ENCODE measurements at regions not wholly inside any gene's neighbourhood (a gene's known extent, or its start where the extent isn't known, plus 50 kb on each side); places are given as distances from the start of the nearest gene placed in this dataset.

DNA sequence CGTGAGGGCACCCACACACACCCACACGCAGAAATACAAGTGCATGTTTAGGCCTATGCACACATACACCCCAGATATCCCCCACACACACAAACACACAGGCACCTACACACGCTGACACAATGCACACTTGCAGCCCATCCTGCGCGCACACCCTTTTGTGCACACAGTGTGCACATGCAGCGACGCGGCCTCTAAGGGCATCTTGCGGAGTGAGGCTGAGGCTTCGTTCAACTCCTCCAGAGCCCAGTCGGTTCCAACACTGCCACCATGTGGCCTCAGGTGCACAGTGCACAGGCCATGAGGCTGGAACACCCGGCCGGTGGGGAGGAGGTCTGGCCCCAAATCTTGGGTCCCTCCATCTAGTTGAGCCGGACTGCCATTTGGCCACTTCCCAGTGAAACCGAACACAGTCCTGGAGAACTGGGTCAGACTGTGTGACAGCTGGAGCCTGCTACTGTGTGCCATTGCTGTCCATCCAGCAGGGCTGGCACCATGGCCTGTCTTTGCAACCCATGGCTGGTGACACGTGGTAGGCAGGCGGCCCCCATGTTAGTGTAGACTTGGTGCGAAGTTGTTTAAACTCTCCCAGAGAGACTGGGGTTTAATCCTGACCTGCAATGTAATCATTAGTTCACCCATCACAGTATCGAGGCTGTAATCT lies 97.7 kb upstream of the MVB12B start:
- TF ChIP-seq, protein P1, sequence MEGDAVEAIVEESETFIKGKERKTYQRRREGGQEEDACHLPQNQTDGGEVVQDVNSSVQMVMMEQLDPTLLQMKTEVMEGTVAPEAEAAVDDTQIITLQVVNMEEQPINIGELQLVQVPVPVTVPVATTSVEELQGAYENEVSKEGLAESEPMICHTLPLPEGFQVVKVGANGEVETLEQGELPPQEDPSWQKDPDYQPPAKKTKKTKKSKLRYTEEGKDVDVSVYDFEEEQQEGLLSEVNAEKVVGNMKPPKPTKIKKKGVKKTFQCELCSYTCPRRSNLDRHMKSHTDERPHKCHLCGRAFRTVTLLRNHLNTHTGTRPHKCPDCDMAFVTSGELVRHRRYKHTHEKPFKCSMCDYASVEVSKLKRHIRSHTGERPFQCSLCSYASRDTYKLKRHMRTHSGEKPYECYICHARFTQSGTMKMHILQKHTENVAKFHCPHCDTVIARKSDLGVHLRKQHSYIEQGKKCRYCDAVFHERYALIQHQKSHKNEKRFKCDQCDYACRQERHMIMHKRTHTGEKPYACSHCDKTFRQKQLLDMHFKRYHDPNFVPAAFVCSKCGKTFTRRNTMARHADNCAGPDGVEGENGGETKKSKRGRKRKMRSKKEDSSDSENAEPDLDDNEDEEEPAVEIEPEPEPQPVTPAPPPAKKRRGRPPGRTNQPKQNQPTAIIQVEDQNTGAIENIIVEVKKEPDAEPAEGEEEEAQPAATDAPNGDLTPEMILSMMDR (IDR thresholded peaks at IDR 0.05; ENCODE audit: insufficient read depth, low read depth, low read length): peak; percentile 97
- DNase-seq (ENCODE audit: low read depth): no peak
- Histone ChIP-seq H3K36me3 (ENCODE audit: control insufficient read depth, insufficient read depth, low read length) (no peaks in the 10 kb centered on the region), H3K27me3 (ENCODE audit: control insufficient read depth, insufficient read depth, low read length) (peaks cover 15% of the 10 kb centered on the region), H3K4me3 (ENCODE audit: low read depth, low read length) (no peak overlapping the region)
- CTCF ChIA-PET: interaction anchor here (0.6 to 2.0 kb wide), 9 partner anchors 8 to 821 kb away, joined by 3 to 18 read pairs (median 4); no protein-coding TSS in a partner anchor
- POLR2A ChIA-PET: no interaction called here

DNA sequence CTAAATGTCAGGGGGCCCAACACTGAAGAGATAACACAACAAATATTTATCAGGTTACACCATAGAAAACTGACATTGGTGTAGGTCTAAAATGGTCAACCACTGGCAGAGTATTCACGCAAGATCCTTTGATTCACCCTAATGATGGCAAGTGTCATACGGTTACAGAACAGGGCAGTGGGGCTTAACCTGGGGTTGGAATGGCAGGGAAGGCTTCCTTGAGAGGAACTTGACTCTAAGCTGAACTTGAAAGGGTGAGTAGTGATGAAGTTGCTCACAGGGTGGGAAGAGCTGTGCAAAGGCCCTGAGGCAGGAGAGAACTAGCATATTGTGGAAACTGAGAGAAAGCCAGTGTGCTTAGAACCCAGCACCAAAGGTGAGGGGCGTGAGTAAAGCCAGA lies 97.1 kb upstream of the MVB12B start:
- Histone ChIP-seq H3K4me3 (ENCODE audit: low read depth, low read length) (no peak overlapping the region), H3K27me3 (ENCODE audit: control insufficient read depth, insufficient read depth, low read length) (peaks cover 16% of the 10 kb centered on the region), H3K36me3 (ENCODE audit: control insufficient read depth, insufficient read depth, low read length) (no peaks in the 10 kb centered on the region)
- DNase-seq (ENCODE audit: low read depth): no peak
- TF ChIP-seq, protein P1 (IDR thresholded peaks at IDR 0.05; ENCODE audit: insufficient read depth, low read depth, low read length): no peak
- ChIA-PET POLR2A (no interaction called here), CTCF (interaction anchor here (0.7 to 2.0 kb wide), 10 partner anchors 13 to 822 kb away, joined by 3 to 18 read pairs (median 4); no protein-coding TSS in a partner anchor)

DNA sequence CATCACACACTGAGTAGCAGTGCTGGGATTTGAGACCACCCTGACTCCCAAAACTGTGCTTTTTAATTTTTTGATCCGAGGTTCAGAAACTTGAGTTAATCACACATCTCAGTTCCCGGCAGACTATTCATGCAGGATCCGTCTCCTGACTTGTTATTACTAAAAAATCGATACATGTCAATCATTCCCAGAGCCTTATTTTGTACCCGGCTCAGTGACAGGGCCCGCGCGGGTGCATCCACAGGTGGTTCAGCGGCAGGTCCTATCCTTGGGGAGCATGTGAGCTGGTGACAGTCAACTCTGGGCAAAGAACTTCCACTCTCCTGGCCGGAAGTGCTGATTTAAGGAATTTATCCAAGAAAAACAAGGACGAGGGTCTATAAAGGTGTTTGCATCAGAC lies 95.9 kb upstream of the MVB12B start:
- POLR2A ChIA-PET: no interaction called here
- no peak for DNase-seq (ENCODE audit: low read depth)
- H3K36me3 ChIP-seq (ENCODE audit: control insufficient read depth, insufficient read depth, low read length): no peaks in the 10 kb centered on the region
- peaks cover 14% of the 10 kb centered on the region for H3K27me3 ChIP-seq (ENCODE audit: control insufficient read depth, insufficient read depth, low read length)
- H3K4me3 ChIP-seq (ENCODE audit: low read depth, low read length): no peak overlapping the region
- TF ChIP-seq, protein P1 (IDR thresholded peaks at IDR 0.05; ENCODE audit: insufficient read depth, low read depth, low read length): no peak
- CTCF ChIA-PET: interaction anchor here (1.6 to 2.0 kb wide), 2 partner anchors 21 to 823 kb away, joined by 4 to 18 read pairs; no protein-coding TSS in a partner anchor

DNA sequence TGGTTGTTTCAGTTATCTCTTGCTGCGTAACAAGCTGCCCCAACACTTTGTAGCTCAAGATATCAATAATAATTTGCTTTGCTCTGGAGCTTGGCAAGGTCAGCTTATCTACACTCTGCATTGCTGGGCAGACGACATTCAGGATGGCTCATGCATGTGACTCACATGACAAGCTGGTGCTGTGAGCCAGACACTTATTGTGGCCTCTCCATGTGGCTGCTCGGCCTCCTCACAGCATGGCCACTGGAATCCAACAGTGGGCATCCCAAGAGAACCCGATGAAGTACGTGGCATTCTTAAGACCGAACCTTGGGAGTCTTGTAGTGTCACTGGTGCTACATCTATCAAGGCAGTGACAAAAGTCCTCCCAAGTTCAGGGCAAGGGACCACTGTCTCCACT lies 94.2 kb upstream of the MVB12B start:
- no peak overlapping the region for H3K4me3 ChIP-seq (ENCODE audit: low read depth, low read length)
- no peaks in the 10 kb centered on the region for H3K36me3 ChIP-seq (ENCODE audit: control insufficient read depth, insufficient read depth, low read length)
- TF ChIP-seq, protein P1 (IDR thresholded peaks at IDR 0.05; ENCODE audit: insufficient read depth, low read depth, low read length): no peak
- peaks cover 8% of the 10 kb centered on the region for H3K27me3 ChIP-seq (ENCODE audit: control insufficient read depth, insufficient read depth, low read length)
- ChIA-PET POLR2A (no interaction called here), CTCF (interaction anchor here (3.7 kb wide), 1 partner anchor 824 kb away, joined by 14 read pairs; no protein-coding TSS in a partner anchor)
- no peak for DNase-seq (ENCODE audit: low read depth)

DNA sequence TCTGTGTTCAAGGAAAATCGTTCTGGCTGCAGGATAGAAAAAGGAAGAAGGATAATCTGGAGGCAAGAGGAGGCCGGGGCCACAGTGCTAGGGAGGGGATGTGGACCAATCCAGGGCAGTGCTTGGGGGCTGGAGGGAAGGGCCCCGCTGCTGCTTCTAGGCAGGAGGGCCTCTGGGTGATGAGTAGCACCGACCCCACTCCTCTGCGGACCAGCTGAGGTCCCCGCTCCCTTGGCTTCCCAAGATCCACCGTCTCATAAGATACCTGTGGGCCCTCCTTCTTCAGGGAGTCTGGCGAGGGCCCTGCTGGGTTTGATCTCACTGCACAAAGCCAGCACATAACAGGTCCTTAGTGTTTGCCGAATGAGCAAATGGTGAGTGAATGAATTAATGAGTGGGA lies 93.5 kb upstream of the MVB12B start:
- Histone ChIP-seq H3K27me3 (ENCODE audit: control insufficient read depth, insufficient read depth, low read length) (peaks cover 8% of the 10 kb centered on the region), H3K36me3 (ENCODE audit: control insufficient read depth, insufficient read depth, low read length) (no peaks in the 10 kb centered on the region), H3K4me3 (ENCODE audit: low read depth, low read length) (no peak overlapping the region)
- ChIA-PET POLR2A (no interaction called here), CTCF (interaction anchor here (3.7 kb wide), 1 partner anchor 825 kb away, joined by 14 read pairs; no protein-coding TSS in a partner anchor)
- no peak for DNase-seq (ENCODE audit: low read depth)
- TF ChIP-seq, protein P1 (IDR thresholded peaks at IDR 0.05; ENCODE audit: insufficient read depth, low read depth, low read length): no peak
